T-helper 1 cell treated with Interleukin-12 subunit alpha and Interleukin-12 subunit beta and Interleukin-4 antibody, amounts not matched to agents 30 ng/mL and 1 ng/mL, for 36 hours (primary cell): ENCODE measurements at regions not wholly inside any gene's neighbourhood (a gene's known extent, or its start where the extent isn't known, plus 50 kb on each side); places are given as distances from the start of the nearest gene placed in this dataset.
"Not testable (repeated sequence)": the region's sequence is repeated elsewhere in the genome, so short reads cannot be mapped to it uniquely, and the experiment has no call there.

ENCODE experiments used
- intact Hi-C: fragments of 100-400 bp; cut with micrococcal nuclease; formaldehyde crosslinking; loops from one replicate; pipeline ENCODE4 v1.15.1; 2024

GRCh38 chr14:97959251-97959650 lies 1162.1 kb downstream of the VRK1 start:
- intact Hi-C loops, result no loop called here

- intact Hi-C loops, result no loop called here
Observed at GRCh38 chr14:97960436-97960835, 1163.3 kb downstream of the VRK1 start.

- intact Hi-C loops, result loop anchor here (10.0 kb wide), 1 partner anchor 1445 kb away; no protein-coding TSS in a partner anchor
Observed at GRCh38 chr14:97970222-97970621, 1173.0 kb downstream of the VRK1 start.

- intact Hi-C loops, result loop anchor here (5.0 to 10.0 kb wide), 5 partner anchors 247 to 1440 kb away; no protein-coding TSS in a partner anchor
Observed at GRCh38 chr14:97975216-97975615, 1178.0 kb downstream of the VRK1 start.

GRCh38 chr14:97975962-97976361 lies 1178.8 kb downstream of the VRK1 start:
- intact Hi-C loops, result loop anchor here (2.0 to 10.0 kb wide), 10 partner anchors 246 to 1505 kb away; partner anchors contain the start of genes CCNK and SETD3

- intact Hi-C loops, result loop anchor here (1.0 to 10.0 kb wide), 13 partner anchors 212 to 1504 kb away; partner anchors contain the start of genes CCNK and SETD3
Observed at GRCh38 chr14:97976861-97977260, 1179.7 kb downstream of the VRK1 start.

- intact Hi-C loops, result loop anchor here (1.0 to 10.0 kb wide), 18 partner anchors 17 to 1503 kb away; partner anchors contain the start of genes BCL11B, CCNK and SETD3
Observed at GRCh38 chr14:97977651-97978261, 1180.6 kb downstream of the VRK1 start.

GRCh38 chr14:97978341-97978740 lies 1181.2 kb downstream of the VRK1 start:
- intact Hi-C loops, result loop anchor here (1.0 to 10.0 kb wide), 10 partner anchors 16 to 1436 kb away; partner anchors contain the start of gene BCL11B

- intact Hi-C loops, result loop anchor here (1.0 to 5.0 kb wide), 2 partner anchors 15 to 536 kb away; no protein-coding TSS in a partner anchor
Observed at GRCh38 chr14:97993508-97994019, 1196.4 kb downstream of the VRK1 start.

- intact Hi-C loops, result loop anchor here (1.0 to 5.0 kb wide), 2 partner anchors 16 to 537 kb away; no protein-coding TSS in a partner anchor
Observed at GRCh38 chr14:97994020-97994531, 1196.9 kb downstream of the VRK1 start.

- intact Hi-C loops, result no loop called here
Observed at GRCh38 chr14:97995038-97995437, 1197.9 kb downstream of the VRK1 start.

- intact Hi-C loops, result no loop called here
Observed at GRCh38 chr14:97995531-97995930, 1198.3 kb downstream of the VRK1 start.

- intact Hi-C loops, result no loop called here
Observed at GRCh38 chr14:98006008-98006407, 1208.8 kb downstream of the VRK1 start.

GRCh38 chr14:98008381-98009113 lies 1211.4 kb downstream of the VRK1 start:
- intact Hi-C loops, result no loop called here

GRCh38 chr14:98009177-98009576 lies 1212.0 kb downstream of the VRK1 start:
- intact Hi-C loops, result not testable (repeated sequence)

GRCh38 chr14:98010784-98011183 lies 1213.6 kb downstream of the VRK1 start:
- intact Hi-C loops, result no loop called here

GRCh38 chr14:98014851-98015615 lies 1217.9 kb downstream of the VRK1 start:
- intact Hi-C loops, result no loop called here

- intact Hi-C loops, result no loop called here
Observed at GRCh38 chr14:98015921-98016320, 1218.7 kb downstream of the VRK1 start.

- intact Hi-C loops, result no loop called here
Observed at GRCh38 chr14:98018628-98019027, 1221.4 kb downstream of the VRK1 start.

- intact Hi-C loops, result no loop called here
Observed at GRCh38 chr14:98022541-98023520, 1225.6 kb downstream of the VRK1 start.
